Bronchial epithelial cell (primary cell): ENCODE measurements at regions not wholly inside any gene's neighbourhood (a gene's known extent, or its start where the extent isn't known, plus 50 kb on each side); places are given as distances from the start of the nearest gene placed in this dataset.

Experiments used
- DNase-seq: peaks from one replicate; pipeline ENCODE4 v3.0.0-alpha.2; 2010; ENCODE audit warnings: low read depth
- FAIRE-seq: peaks from 2 replicates; lab custom pipeline; 2011; peaks lifted over from hg19 to GRCh38; lab: Jason Lieb, UNC
- H3K27me3 ChIP-seq: 2 replicates; pipeline ENCODE4 v1.5.1; 2011; ENCODE audit warnings: low read length; ENCODE audit not compliant: control insufficient read depth, insufficient read depth
- H3K36me3 ChIP-seq: 2 replicates; pipeline ENCODE4 v1.5.1; 2011; ENCODE audit warnings: low read length; ENCODE audit not compliant: control insufficient read depth, insufficient read depth
- H3K4me3 ChIP-seq: 2 replicates; pipeline ENCODE4 v1.5.1; 2011; ENCODE audit warnings: mild to moderate bottlenecking, low read depth, low read length, control low read depth
- CTCF ChIP-seq: IDR thresholded peaks from 2 replicates; pipeline ENCODE4 v1.5.1; 2011; ENCODE audit warnings: mild to moderate bottlenecking, moderate library complexity, low read length, control low read depth, inconsistent platforms; ENCODE audit not compliant: insufficient read depth, severe bottlenecking

GRCh38 chr17:79393358-79394052 lies 217.3 kb downstream of the RBFOX3 start:
- peak; percentile 99 for TF ChIP-seq CTCF
- Histone ChIP-seq H3K4me3 (no peak overlapping the region), H3K27me3 (peaks cover 6% of the 10 kb centered on the region), H3K36me3 (no peaks in the 10 kb centered on the region)
- peak; percentile 99 for FAIRE-seq
- peak; percentile 34 for DNase-seq

- peaks cover 6% of the 10 kb centered on the region for H3K27me3 ChIP-seq
- no peak for DNase-seq
These were observed 218.3 kb downstream of the RBFOX3 start for GRCh38 chr17:79392598-79392997.

GRCh38 chr17:79391376-79392233 lies 219.2 kb downstream of the RBFOX3 start:
- FAIRE-seq (peak; percentile 86), DNase-seq (peak; percentile 28)
- Histone ChIP-seq H3K4me3 (no peak overlapping the region), H3K36me3 (no peaks in the 10 kb centered on the region), H3K27me3 (peaks cover 6% of the 10 kb centered on the region)
- TF ChIP-seq CTCF: peak; percentile 94

More at GRCh38 chr17:79392598-79392997, 218.3 kb downstream of the RBFOX3 start:
- no peak for FAIRE-seq
- TF ChIP-seq CTCF: no peak
- H3K4me3 ChIP-seq: no peak overlapping the region
- no peaks in the 10 kb centered on the region for H3K36me3 ChIP-seq

- DNase-seq (no peak), FAIRE-seq (no peak)
- Histone ChIP-seq H3K36me3 (no peaks in the 10 kb centered on the region), H3K27me3 (peaks cover 6% of the 10 kb centered on the region), H3K4me3 (no peak overlapping the region)
- TF ChIP-seq CTCF: no peak
These were observed 221.0 kb downstream of the RBFOX3 start for GRCh38 chr17:79389896-79390295.

GRCh38 chr17:79388556-79389295 lies 222.1 kb downstream of the RBFOX3 start:
- TF ChIP-seq CTCF: peak; percentile 83
- peaks cover 6% of the 10 kb centered on the region for H3K27me3 ChIP-seq
- DNase-seq: peak; percentile 20
- no peaks in the 10 kb centered on the region for H3K36me3 ChIP-seq
- no peak for FAIRE-seq
- no peak overlapping the region for H3K4me3 ChIP-seq
